D341Med (cell line): ENCODE measurements at regions not wholly inside any gene's neighbourhood (a gene's known extent, or its start where the extent isn't known, plus 50 kb on each side); places are given as distances from the start of the nearest gene placed in this dataset.

Source experiments
- DNase-seq: peaks from one replicate; pipeline ENCODE4 v3.0.0; 2012; ENCODE audit warnings: low spot score

DNA sequence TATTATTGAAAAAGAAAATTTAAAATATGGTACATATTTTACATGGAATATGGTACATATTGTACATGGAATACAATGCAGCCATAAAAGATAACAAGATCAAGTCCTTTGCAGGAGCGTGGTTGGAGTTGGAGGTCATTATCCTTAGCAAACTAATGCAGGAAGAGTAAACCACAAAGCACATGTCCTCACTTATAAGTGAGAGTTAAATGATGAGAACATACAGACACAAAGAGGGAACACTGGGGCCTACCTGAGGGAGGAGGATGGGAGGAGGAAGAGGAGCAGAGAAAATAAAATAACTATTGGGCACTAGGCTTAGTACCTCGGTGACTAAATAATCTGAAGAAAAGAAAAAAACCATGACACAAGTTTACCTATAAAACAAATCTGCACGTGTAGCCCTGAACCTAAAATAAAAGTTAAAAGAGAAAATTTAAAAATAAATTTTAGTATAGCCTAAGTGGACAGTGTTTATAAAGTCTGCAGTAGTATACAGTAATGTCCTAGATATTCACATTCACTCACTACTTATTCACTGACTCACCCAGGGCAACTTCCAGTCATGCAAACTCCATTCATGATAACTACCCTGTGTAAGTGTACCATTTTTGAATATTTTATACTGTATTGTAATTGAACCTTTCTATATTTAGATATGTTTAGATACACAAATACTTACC, 204.4 kb downstream of the FAM76B start:
- DNase-seq = no peak

GRCh38 chr11:95584589-95584988, 205.0 kb downstream of the FAM76B start:
- no peak for DNase-seq

- no peak for DNase-seq
These were observed 205.4 kb downstream of the FAM76B start for GRCh38 chr11:95584180-95584579.

- no peak for DNase-seq
These were observed 211.7 kb downstream of the FAM76B start for GRCh38 chr11:95577716-95578460.

DNA sequence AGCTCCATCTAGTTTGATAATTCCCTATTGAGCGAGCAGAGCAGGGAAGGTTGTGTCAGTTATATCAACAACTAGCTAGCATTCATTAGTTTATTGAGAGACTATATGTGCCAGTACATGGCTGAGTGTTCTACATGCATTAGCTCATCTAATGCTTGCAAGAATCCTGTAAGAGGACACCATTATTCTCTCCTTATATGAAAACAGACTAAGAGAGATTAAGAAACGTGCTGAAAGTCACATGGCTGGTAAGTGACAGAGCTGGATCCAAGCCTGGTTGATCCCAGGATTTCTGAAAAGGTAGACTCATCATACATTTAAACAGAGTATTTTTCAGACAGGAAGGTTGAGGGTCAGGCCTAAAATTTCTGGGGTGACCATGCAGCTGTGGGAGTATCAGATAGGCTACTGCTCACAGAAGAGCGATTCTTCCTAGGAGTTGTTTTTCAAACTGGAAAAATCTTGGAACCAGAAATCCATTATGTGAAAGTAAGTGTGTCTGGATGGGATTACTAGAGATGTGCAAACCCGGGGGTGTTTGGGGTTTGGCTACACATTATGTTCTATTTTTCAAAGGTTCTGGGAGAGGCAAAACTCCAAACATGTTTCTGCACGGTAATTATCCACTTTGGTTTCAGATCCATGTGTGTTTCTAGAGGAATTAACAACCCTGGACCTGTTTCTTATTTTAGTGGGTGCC, 213.3 kb downstream of the FAM76B start:
- DNase-seq = no peak

GRCh38 chr11:95575517-95575916, 214.1 kb downstream of the FAM76B start:
- DNase-seq = no peak

- DNase-seq = no peak
These were observed 217.8 kb downstream of the FAM76B start for GRCh38 chr11:95571718-95572260.

DNA sequence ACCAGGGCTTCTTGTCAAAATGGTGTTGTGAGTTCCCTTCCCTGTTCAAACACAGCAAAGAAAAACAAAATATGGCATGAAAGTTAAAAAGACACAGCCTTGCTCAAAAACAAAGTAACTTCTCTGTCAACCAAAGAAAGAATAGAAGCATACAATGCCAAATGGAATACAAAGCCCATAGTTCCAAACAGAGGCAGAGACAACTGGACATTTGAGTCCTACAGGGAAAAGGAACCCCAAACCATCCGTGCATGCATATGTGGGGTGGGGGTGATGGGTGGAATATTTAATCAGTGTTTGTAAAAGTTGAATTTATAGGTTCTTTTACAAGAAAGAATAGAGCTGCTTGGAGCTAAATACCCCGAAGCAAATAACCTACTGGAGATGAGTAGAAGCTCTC, 218.7 kb downstream of the FAM76B start:
- no peak for DNase-seq

DNA sequence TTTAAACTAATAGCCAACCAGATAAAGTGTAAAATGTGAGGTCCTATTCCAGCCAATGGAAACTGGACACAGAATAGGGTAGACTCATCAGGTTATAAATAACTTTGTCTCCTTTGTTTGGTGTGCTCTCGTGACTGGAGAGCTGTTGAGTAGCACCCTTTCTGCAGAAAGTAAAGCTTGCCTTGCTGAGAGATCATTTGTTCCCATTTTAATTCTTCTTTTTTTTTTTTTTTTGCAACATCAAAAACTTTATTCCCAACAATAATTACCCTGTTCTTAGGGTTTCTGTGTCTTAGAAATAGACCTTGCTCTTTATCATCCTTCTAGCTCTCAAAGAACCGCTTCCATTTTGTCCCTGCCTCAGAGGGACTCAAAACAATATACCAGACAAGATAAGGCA, 220.4 kb downstream of the FAM76B start:
- no peak for DNase-seq

DNA sequence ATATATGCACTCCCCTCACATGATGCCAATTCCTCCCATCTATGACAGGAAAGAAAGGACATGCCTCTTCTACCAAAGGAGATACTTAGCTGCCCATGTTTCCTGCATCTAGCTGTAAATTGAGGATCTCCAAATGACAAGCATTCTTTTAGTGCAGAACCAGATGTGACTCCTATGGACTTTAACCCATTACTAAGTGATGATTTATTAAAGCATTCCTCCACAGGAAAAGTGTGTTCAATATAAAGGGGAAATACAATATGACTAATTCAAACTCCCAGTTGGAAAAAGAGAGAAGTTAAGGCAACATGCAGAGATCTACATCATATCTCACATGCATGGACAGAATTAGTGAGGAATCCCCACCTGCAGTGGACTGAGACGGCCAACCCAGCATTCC, 221.3 kb downstream of the FAM76B start:
- no peak for DNase-seq

- DNase-seq = no peak
These were observed 221.9 kb downstream of the FAM76B start for GRCh38 chr11:95567685-95568084.

- no peak for DNase-seq
These were observed 223.4 kb downstream of the FAM76B start for GRCh38 chr11:95566211-95566610.

DNA sequence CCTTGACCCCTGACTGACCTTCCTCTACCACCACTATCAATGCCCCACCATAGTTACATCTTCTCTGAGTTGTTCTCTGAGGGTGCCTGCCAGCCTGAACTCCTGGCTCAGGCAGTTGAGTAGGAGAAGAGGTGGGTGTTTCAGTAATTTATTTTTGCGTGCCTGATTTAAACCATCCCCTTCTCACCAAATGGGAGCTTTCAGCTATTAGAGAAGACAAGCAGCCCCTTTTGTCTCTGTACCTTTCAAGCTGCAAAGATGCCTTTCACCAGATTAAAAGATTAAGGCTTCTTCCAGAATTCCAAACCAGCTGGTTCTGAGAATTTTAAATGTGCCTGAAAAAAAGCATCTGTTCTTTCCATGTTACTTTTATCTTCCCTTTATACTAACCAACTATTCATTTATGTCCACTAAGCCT, 223.8 kb downstream of the FAM76B start:
- DNase-seq = peak; percentile 46

DNA sequence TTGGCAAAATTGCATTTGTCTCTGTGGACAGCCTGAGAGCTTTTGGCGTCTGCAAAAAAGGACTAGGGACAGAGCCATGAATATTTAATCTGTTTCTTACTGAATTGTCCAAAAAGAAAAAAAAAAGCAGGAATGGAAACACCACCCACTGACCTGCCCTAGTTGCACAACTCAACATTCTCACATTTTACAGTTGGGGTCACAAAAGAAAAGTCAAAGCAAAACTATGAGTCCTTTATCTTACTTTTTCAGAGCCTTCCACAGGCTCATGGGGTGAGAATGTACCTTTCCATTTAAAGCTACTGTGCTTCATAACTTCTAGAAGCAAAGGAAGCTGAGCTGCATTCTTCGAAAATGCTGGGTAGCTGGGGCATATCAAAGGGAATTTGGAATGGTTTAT, 225.7 kb downstream of the FAM76B start:
- DNase-seq = no peak

- DNase-seq = no peak
These were observed 226.4 kb downstream of the FAM76B start for GRCh38 chr11:95563173-95563572.

DNA sequence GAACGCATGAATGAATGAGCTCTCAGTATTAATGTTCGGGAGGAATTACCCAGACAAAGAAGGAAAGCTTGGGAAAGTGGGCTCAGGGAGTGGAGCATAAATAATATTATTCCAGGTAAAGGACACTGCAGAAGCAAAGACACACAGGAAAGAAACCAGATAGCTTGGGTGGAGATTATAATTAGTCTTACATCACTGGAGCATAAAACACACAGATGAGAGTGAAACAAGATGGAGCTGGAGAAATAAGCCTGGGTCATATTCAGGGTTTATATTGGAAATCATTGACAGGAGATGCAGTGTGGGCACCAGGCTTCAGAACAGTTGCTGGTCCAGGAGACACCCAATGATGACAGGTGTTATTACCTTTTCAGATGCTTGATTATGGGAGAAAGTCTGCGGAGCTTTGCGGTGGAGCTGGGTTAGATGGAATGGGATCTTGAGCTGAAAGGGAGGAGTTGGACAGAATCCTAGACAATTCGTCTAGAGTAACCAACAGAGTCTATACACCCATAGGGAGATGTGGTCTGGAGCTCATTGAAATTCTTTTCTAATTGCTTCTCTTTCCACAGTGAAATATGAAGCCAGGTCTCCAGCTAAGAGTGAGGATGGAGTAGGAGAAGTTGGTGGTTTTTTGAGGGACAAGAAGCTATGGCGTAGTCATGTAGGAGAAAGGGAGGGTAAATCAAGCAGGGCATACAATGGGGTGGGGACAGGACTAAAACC, 227.2 kb downstream of the FAM76B start:
- no peak for DNase-seq

GRCh38 chr11:95559899-95560298, 229.7 kb downstream of the FAM76B start:
- DNase-seq = no peak

- no peak for DNase-seq
These were observed 232.2 kb downstream of the FAM76B start for GRCh38 chr11:95557376-95557775.

GRCh38 chr11:95556342-95557163, 233.0 kb downstream of the FAM76B start:
- DNase-seq = no peak

DNA sequence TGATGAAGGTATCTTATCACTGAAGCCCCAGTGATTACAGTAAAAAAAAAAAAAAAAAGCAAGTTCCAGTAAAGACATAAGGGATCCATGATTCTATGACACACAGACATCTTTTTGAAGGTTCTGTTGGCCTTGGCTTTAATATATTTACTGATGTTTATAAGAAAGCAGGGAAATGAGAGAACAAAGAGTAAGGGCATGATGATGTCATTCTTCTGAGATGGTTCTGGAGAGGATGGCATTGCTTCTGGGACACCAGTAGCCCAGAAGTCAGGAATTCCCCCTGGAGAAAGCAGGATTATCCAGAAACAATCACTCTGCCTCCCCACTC, 233.6 kb downstream of the FAM76B start:
- DNase-seq = no peak

- DNase-seq = no peak
These were observed 234.7 kb downstream of the FAM76B start for GRCh38 chr11:95554911-95555310.
